Muscle of arm (tissue), 1 donor: ENCODE measurements at regions not wholly inside any gene's neighbourhood (a gene's known extent, or its start where the extent isn't known, plus 50 kb on each side); places are given as distances from the start of the nearest gene placed in this dataset.
A peak's percentile ranks its signal among the peaks of the same experiment; 100 is the strongest.
"Not testable (repeated sequence)": the region's sequence is repeated elsewhere in the genome, so short reads cannot be mapped to it uniquely, and the experiment has no call there.

Source experiments
- DNase-seq: peaks from one replicate; pipeline ENCODE4 v3.0.0-alpha.2; 2013

DNA sequence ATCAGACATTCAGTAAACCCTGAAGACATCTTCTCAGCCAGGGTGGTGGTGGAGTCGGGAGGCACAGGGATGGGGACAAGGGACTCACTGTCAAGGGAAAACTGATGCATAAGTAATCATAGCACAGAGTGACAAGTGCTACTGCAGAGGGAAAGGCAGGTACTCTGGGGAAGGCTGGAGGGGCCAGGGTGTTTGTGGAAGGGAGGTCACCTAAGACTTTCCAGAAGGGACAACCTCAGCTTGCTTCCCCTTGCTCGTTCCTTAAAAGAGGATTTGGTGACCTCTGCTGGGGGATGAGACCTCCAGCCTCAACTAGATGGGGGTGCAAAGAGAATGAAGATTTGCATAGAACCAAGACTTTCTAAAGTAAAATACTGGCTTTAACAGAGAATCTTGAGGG is 99.5 kb downstream of the SLC4A3 start:
- DNase-seq = no peak

DNA sequence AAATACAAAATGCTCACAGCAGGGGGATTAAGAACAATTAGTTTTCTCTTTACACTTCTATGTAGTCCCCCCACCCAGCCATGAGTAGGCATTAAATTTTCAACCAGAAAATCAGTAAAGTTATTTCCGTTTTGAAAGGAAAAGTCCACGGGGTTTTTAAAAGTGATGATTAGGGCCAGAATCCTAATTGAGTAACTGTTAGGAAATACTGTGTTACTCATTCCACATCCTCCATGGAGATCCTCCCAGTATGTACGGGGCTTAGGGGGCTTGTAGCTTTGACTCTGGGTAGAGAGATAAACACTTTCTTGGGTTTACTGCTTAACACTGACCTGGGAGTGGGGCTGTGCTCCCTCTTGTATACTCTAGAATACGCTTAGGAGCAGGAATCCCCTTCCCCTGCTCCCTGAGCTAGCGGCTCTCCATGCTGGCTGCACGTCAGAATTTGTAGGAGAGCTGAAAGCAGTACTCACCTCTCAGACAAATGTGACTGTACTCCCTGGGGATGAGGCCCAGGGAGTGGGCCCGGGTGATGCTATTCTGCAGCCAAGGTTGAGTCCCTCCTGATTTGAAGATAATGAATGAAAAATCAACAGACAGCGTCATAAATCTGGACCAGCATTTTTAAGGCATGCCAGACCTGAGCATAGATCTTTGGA is 100.5 kb downstream of the SLC4A3 start:
- no peak for DNase-seq

DNA sequence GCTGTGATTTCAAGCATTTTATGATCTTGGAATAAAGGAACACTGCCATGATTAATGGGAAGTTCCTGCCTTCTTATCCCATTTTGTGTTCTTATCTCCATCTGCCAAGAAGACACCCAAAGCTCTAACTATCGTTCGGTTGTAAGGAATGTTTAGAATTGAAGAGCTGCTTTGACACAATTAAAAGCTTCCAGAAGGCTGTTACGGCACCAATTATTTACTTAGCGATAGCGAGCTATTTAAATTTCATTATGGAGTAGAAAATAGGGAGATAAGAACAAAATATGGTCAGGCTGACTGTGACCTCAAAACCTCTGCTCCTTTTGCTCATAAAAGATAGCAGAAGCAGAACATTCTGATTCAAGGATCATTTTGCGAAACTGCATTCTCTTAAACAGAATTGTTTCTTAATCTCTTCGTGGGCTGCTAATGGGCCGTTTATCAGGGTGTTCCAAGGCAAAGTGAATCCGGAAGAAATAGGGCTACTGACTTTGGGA is 101.6 kb downstream of the SLC4A3 start:
- DNase-seq = no peak

DNA sequence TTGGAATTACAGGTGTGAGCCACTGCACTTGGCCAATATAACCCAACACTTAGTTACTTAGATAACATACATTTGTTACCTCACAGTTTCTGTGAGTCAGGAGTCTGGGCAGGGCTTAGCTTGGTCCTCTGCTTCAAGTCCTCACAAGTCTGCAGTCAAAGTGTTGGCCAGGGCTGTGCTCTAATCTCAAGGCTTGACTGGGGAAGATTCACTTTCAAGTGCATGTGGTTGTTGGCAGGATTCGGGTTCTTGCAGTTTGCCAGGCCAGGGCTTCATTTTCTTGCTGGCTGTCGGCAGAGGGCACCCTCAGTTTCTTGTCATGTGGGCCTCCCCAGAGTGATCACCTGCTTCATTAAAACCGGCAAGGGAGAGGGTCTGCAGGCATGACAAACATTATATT is 103.7 kb downstream of the SLC4A3 start:
- no peak for DNase-seq

DNA sequence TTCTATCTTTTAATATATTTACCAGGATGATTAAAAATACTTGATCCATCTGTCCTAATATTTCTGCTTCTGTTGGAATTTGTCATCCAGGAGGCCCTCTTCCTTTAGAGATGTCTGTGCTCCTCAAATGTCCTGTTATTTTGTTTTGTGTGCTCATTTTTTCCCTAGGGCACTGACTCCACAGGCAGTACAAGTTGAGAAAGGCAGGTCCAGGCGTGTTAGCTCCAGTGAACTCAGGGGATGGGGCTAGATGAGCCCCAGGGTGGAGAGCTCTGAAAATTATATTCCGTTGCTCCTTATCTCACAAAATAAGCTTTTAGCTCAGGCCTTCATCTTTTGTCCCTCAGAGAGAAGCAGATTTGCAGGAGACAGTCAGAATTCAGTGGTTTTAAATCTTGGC is 105.7 kb downstream of the SLC4A3 start:
- DNase-seq = no peak

DNA sequence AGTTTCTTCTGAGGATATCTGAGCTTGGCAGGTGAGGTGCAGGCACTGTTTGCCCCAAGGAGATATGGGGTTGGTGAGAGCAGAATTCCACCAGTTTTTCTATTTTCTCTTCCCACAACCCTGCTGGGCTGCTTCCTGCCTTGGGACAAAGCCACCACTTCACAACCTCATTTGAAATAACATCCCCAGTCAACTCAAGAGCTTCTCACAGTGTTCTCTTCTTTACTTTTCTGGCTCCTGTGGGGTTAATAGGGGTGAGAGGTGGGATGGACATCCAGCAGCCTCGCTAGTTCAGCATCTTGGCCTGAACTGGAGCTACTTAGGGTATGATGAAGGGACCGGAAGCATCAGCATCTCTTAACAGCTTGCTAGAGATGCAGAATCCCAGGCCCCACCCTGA is 106.3 kb downstream of the SLC4A3 start:
- no peak for DNase-seq

DNA sequence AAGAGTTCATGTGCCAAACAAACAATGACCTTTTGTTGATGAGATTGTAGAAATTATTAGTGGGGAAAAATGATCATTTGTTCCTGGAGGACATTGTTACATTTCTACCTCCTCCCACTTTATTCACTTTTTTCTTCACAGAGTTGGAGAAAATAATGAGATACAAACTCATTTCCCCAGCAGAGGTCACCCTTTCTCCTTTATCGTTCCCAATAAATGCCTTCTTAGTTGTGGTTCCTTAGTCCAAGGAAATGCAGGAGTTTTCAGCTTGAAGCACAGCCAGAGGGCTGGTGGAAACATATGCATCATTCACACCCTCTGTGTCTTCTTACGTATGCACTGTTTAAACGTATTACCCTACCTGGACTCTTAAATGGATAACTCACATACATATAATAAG is 108.8 kb downstream of the SLC4A3 start:
- peak; percentile 83 for DNase-seq

DNA sequence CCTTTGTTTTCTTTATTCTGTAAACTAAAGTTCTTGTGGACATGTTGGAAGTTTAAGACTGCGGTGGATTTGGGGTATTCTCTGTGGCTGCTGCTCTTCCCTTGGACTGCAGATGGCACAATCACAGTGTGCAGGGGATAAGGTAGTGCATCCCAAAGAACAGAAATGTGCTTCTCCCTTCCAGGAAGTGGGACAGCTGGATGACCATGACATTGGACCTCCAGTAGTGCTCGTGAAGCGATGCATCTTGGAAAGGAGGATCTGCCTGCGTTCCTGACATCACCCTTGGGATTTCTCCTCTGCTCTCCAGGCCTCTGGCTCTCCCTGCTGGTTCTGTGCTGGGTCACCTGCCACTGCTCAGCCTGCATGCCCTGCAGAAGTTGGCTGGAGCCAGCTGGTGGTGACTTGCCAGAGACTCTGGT is 109.9 kb downstream of the SLC4A3 start:
- DNase-seq = no peak

DNA sequence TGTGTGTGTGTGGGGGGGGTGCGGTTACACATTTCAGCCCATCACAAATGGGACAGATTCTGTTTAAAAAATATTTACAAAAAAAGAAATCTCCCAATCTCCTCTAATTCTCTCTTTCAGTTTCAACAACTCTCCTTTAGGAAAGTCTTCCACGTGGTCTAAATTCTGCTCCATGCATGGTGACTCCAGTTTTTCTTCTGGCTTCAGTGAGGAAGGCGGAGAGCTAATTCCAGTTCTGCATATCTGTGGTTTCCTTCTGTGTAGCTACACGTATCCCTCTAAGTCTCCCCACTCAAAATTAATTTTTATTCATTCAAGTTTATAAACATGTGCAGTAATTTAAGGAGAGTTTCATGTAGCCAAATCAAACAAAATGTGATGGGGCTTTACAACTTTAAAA is 111.6 kb downstream of the SLC4A3 start:
- DNase-seq = no peak

DNA sequence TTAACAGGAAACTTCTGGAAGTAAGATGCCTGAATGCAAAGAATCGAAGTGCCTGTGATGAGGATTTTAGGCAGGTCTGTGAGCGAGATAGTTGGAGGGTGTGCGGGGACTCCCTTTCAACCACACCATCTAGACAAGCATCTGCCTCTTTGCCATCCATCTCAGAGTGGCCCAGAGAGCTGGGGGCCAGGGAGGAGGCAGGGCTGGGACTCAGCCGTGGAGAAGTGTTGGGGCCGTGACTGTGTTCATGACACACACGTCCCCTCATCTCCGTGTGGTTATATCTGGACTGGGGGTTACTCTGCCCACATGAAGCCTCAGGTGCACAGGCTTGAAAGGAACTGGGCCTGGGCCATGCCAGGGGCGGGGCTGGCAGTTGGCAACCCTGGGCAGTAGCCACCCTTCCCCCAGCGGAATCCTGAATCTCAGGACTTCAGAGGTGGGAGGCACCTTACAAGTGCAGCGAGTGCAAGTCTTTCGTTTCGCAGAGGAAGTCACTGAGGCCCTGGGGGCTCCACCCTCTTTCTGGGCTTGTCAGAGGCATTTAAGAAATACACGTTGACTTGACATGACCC is 112.5 kb downstream of the SLC4A3 start:
- no peak for DNase-seq

DNA sequence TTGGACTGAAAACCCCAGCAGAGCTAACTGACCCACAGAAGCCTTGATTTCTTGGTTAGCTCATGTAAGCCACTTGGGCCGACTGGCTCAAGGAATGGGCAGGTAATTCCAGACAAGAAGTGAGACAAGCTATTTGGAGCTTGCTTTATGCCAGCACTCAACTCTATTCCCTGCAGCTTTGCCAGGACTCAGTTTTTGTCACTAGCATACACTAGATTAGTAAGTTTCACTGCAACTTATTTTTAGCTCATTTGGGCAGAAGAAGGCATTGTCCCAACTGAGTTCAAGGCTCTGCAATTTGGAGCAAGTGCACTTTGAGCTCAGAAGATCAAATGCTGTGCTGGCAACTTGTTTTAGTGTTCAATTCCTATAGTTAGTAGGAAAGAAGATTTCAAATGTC is 116.1 kb downstream of the SLC4A3 start:
- DNase-seq = no peak

DNA sequence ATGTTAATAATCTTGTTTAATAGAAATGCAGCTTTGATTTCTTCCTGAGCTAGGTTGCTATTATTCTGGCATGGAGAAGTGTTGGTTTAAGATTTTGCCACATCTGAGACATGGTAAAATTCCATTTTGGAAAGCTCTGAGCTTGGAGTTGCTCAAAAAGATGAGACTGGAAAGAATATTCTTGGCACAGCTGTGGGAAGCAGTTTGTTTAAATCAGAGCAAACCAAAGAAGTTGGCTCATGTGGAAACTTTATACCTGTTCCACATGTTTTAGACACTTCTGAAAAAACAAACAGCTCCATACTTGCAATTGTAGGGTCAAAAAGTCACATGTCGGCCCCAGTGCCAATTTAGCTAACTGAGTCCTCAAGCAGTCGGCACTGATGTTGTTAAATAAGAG is 116.6 kb downstream of the SLC4A3 start:
- DNase-seq = no peak

DNA sequence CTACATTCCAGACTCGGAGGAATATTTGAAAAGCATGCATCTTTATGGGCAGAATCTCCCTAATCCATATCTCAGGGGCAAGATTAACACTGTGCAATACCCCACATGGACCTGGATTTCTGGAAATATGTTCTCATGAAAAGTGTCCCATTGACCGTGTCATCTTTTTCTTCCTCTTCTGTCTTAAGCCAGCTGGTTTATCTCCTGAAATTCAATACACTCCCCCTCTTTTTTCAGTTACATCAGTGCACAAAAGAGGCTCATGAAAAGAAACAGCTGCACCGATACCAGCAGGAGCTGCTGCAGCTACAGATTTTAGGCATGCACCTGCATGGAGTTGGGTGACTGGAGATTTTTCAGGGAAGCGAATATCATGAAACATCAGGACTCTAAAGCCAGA is 117.2 kb downstream of the SLC4A3 start:
- DNase-seq = no peak

DNA sequence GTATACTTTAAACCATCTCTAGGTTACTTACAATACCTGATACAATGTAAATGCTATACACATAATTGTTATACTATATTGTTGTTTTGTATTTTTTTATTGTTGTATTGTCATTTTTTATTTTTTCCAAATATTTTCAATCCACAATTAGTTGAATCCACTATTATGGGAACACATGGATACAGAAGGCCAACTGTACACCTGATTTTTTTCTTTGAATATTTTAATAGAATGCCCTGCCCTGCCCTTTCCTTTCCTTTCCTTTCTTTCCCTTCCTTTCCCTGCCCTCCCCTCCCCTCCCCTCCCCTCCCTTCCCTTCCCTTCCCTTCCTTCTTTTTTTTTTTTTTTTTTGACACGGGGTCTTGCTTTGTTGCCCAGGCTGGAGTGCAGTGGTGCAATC is 120.2 kb downstream of the SLC4A3 start:
- no peak for DNase-seq

DNA sequence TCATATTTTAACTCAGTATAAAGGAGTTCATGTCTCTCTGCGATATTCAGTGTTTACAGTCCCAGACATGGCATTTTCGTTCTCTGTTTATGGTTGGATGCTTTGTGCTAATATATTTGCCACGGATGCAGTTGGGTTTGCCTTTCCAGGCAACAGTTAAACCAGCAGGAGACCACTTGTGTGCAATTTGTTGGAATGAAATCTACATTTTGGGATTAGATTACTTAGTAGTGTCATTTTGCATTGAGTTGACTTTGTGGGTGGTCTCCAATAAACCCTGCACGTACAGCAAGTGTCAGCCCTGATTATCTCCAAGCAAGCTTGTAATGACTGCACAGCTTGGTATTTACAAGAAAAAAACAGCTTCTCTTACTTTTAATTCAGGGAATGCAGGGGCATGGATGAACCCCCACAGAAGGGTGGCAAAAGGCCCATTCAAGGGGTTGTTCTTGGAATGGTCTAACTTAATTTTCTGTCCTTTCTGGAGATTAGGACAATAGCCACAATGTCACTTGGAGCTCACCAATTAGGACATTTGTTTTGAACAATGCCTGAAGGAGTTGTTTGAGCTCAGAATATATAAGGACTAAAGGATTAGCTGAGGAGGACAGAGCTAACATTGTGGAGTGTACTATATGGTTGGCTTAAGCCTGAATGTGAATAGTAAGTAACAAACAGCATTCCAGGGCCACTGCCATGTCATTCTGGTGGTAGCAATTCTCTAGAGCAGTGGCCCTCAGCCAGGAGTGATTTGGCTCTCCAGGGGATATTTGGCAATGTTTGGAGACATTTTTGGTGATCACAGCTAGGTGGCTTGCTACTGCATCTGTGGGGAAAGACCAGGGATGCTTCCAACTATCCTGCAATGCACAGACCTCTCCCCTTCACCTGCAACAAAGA is 121.5 kb downstream of the SLC4A3 start:
- no peak for DNase-seq

DNA sequence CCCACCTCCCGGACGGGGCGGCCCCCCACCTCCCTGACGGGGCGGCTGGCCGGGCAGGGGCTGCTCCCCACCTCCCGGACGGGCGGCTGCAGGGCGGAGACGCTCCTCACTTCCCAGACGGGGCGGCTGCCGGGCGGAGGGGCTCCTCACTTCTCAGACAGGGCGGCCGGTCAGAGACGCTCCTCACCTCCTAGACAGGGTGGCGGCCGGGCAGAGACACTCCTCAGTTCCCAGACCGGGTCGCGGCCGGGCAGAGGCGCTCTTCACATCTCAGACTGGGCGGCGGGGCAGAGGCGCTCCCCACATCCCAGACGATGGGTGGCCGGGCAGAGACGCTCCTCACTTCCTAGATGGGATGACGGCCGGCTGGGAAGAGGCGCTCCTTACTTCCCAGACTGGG is 123.7 kb downstream of the SLC4A3 start:
- DNase-seq = not testable (repeated sequence)

DNA sequence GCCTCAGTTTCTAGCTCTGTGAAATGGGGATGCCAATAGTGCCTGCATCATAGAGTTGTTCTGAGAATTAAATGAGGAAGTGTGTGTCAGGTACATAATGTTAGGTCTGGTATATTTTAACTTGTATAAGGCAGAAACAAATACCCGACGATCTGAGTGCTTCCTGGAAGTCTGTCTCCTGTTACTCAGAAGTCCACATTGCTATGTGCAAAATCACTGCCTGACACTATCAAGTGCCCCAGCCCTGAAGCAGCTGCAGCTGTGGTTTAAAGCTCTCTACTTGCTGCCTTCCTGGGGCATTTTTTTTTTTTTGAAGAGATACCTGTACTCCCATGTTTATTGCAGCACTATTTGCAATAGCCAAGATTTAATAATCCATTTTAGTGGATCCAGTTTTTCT is 125.3 kb downstream of the SLC4A3 start:
- no peak for DNase-seq

DNA sequence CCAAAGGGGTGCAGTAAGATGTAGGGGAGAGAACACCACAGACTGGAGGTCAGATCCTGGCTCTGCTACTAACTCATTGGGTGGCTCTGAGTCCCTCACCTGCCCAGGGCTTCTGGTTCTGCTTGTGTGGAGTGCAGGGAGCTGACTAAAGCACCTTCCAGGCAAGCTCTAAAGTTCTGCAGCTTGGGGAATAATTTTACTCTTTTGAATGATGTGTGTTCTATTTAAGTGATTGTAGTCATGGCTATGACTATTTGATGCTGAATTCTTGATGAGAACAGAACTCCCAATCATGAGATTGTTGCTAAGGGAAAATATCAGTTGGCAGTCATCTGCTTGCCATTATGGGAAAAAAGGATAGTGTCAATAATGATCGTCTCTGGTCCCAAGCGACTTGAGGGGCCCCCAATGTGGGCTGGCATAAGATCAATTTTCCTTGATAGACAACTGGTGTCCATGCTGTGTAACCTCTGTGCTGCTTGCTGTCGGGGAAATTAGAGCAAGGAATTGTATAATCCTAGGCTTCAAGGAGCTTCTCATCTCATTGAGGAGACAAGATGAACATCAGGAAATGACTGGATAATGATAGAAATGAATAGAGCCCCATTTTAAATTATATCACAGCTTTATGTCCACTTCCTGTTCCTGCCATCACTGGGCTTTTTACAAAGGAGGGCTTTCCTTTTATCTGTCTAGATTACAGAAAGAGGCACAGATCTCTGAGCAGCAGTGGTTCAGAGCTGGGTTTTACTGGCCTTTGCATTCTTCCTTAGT is 131.7 kb downstream of the SLC4A3 start:
- DNase-seq = no peak

DNA sequence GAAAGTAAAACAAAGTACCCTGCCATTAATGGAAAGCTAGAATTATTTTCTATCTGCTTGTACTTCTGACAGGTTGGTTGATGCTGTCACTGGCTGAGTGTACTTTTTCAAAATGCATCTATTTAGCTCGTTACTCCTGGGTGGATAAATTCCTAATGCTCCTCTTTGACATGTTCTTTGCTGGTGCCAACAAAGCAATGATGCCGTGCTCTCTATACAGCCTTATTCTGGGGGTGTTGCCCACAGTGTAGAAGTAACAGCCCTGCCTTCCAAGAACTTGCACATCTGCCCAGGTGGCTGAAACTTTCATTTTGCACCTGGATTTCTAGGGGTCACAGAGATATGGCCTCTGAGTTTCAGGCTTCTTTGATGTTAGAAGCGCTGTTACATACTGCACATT is 132.4 kb downstream of the SLC4A3 start:
- DNase-seq = no peak

DNA sequence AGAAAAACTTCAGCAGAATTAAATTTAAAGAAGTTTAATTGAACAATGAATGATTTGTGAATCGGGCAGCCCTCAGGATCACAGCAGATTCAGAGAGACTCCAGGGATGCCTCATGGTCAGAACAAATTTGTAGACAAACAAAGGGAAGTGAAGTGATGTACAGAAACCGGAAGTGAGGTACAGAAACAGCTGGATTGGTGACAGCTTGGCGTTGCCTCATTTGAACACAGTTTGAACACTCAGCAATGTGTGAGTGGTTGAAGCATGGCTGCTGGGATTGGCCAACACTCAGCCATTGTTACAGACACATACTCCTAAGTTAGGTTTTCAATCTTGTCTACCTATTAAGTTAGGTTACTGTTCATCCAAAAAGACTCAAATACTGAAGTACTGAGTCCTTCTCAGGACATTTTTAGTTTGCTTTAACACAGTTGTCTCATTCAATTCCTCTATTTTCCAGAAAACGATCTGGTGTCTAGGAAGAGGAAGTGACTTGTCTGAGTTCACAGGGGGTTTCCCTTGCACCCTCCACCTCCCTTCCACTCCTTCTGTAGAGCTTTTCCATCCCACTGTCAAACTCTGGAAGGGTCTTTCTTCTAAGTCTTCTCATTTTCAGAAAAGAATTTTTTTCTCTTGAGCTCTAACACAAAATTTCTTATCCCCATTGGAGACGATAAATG is 137.9 kb downstream of the SLC4A3 start:
- DNase-seq = no peak

DNA sequence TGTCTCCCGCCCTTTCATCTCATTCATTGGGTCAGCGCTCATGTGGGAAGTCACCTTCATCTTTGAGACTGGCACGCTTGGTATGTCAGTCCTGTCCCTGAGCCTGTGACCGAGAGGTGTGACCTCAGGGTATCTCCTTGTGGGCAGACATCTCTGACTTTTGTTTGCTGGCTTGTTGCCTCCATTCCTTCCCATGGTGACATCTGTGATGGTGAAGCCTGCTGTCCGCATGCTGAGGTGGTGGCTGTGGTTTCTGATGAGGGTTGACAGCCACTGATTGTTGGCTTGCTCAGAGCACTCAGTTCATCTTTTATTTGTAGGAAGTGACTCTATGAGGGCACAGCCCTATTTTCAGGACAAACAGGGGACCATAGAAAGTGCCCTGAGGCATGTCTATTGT is 139.2 kb downstream of the SLC4A3 start:
- no peak for DNase-seq
